Thymus (tissue), 11 donors: ENCODE measurements at regions not wholly inside any gene's neighbourhood (a gene's known extent, or its start where the extent isn't known, plus 50 kb on each side); places are given as distances from the start of the nearest gene placed in this dataset.
"Not testable (repeated sequence)": the region's sequence is repeated elsewhere in the genome, so short reads cannot be mapped to it uniquely, and the experiment has no call there.

Experiments used
- DNase-seq, 9 donors: peaks; one replicate each; pipeline ENCODE4 v3.0.0-alpha.2; 2013; ENCODE audit warnings: low spot score in 9 of 9, low read depth in 6 of 9, missing footprints in 1 of 9
- H3K27ac ChIP-seq, 2 donors: one replicate each; pipeline ENCODE4 v1.5.1; 2013; ENCODE audit warnings: control low read depth in 1 of 2, low read depth in 1 of 2, low read length in 1 of 2, mild to moderate bottlenecking in 1 of 2, moderate library complexity in 1 of 2
- H3K27me3 ChIP-seq, 2 donors: one replicate each; pipeline ENCODE4 v1.5.1; 2013; ENCODE audit warnings: low read length in 1 of 2; ENCODE audit not compliant: control insufficient read depth in 2 of 2, insufficient read depth in 1 of 2
- H3K36me3 ChIP-seq, 2 donors: one replicate each; pipeline ENCODE4 v1.5.1; 2013; ENCODE audit warnings: low read length in 1 of 2, mild to moderate bottlenecking in 1 of 2, moderate library complexity in 1 of 2; ENCODE audit not compliant: control insufficient read depth in 2 of 2, insufficient read depth in 2 of 2
- H3K4me1 ChIP-seq, 2 donors: one replicate each; pipeline ENCODE4 v1.5.1; 2013; ENCODE audit warnings: low read length in 2 of 2; ENCODE audit not compliant: control insufficient read depth in 2 of 2, insufficient read depth in 2 of 2
- H3K4me3 ChIP-seq, 2 donors: one replicate each; pipeline ENCODE4 v1.5.1; 2013; ENCODE audit warnings: low read length in 2 of 2, control low read depth in 1 of 2, mild to moderate bottlenecking in 1 of 2
- H3K9me3 ChIP-seq, 2 donors: one replicate each; pipeline ENCODE4 v1.5.1; 2013; ENCODE audit warnings: low read length in 1 of 2, mild to moderate bottlenecking in 1 of 2; ENCODE audit not compliant: control insufficient read depth in 2 of 2, insufficient read depth in 1 of 2
- WGBS: extraction: QIAGEN DNeasy Blood & Tissue Kit; methylation state at CpG from one replicate; pipeline ENCODE4 v1.1.7; 2013; 5-methylcytosine and 5-hydroxymethylcytosine counted together
- donor health status: healthy.

- 94% methylated on average over 3 of the region's 3 CpGs for WGBS
- H3K27ac ChIP-seq, result no peak overlapping the region
- no peak overlapping the region for H3K4me3 ChIP-seq
- H3K9me3 ChIP-seq, result no peaks in the 10 kb centered on the region
- no peaks in the 10 kb centered on the region for H3K27me3 ChIP-seq
- no peak for DNase-seq
- no peaks in the 10 kb centered on the region for H3K4me1 ChIP-seq
- H3K36me3 ChIP-seq, result no peaks in the 10 kb centered on the region
Observed at GRCh38 chr18:73118121-73118816, 250.5 kb upstream of the NETO1 start.

GRCh38 chr18:73110307-73110706, 242.5 kb upstream of the NETO1 start:
- Histone ChIP-seq H3K4me1 (no peaks in the 10 kb centered on the region), H3K27me3 (no peaks in the 10 kb centered on the region), H3K36me3 (no peaks in the 10 kb centered on the region), H3K27ac (no peak overlapping the region), H3K9me3 (no peaks in the 10 kb centered on the region), H3K4me3 (no peak overlapping the region)
- WGBS, result 88% methylated on average over 3 of the region's 3 CpGs
- no peak for DNase-seq

- Histone ChIP-seq H3K27me3 (no peaks in the 10 kb centered on the region), H3K4me1 (no peaks in the 10 kb centered on the region), H3K36me3 (no peaks in the 10 kb centered on the region), H3K27ac (no peak overlapping the region), H3K4me3 (no peak overlapping the region), H3K9me3 (no peaks in the 10 kb centered on the region)
- DNase-seq, result no peak
- 97% methylated on average over 4 of the region's 4 CpGs for WGBS
Observed at GRCh38 chr18:73101977-73102376, 234.2 kb upstream of the NETO1 start.

- H3K4me1 ChIP-seq, DNase-seq, H3K36me3 ChIP-seq, H3K27me3 ChIP-seq, H3K27ac ChIP-seq, H3K4me3 ChIP-seq, H3K9me3 ChIP-seq: not testable (repeated sequence)
- WGBS, result 93% methylated on average over 6 of the region's 6 CpGs
Observed at GRCh38 chr18:73101491-73101890, 233.7 kb upstream of the NETO1 start.

GRCh38 chr18:73099759-73100158, 232.0 kb upstream of the NETO1 start:
- 92% methylated on average over 2 of the region's 2 CpGs for WGBS
- H3K9me3 ChIP-seq, result no peaks in the 10 kb centered on the region
- no peak for DNase-seq
- H3K4me1 ChIP-seq, result no peaks in the 10 kb centered on the region
- H3K36me3 ChIP-seq, result no peaks in the 10 kb centered on the region
- H3K27ac ChIP-seq, result no peak overlapping the region
- H3K27me3 ChIP-seq, result no peaks in the 10 kb centered on the region
- no peak overlapping the region for H3K4me3 ChIP-seq

- no peak for DNase-seq
- Histone ChIP-seq H3K27me3 (no peaks in the 10 kb centered on the region), H3K4me3 (no peak overlapping the region), H3K4me1 (no peaks in the 10 kb centered on the region), H3K9me3 (no peaks in the 10 kb centered on the region), H3K27ac (no peak overlapping the region), H3K36me3 (no peaks in the 10 kb centered on the region)
- WGBS, result 85% methylated on average over 1 of the region's 1 CpG
Observed at GRCh38 chr18:73093687-73094250, 226.0 kb upstream of the NETO1 start.

- Histone ChIP-seq H3K27me3 (no peaks in the 10 kb centered on the region), H3K9me3 (no peaks in the 10 kb centered on the region), H3K27ac (no peak overlapping the region), H3K4me3 (no peak overlapping the region), H3K36me3 (no peaks in the 10 kb centered on the region), H3K4me1 (no peaks in the 10 kb centered on the region)
- no peak for DNase-seq
- WGBS, result 97% methylated on average over 1 of the region's 1 CpG
Observed at GRCh38 chr18:73088445-73088844, 220.7 kb upstream of the NETO1 start.

- H3K27me3 ChIP-seq, result no peaks in the 10 kb centered on the region
- WGBS, result 90% methylated on average over 8 of the region's 8 CpGs
- H3K4me1 ChIP-seq, result no peaks in the 10 kb centered on the region
- DNase-seq, result no peak
- no peak overlapping the region for H3K27ac ChIP-seq
- H3K9me3 ChIP-seq, result no peaks in the 10 kb centered on the region
- H3K4me3 ChIP-seq, result no peak overlapping the region
- no peaks in the 10 kb centered on the region for H3K36me3 ChIP-seq
Observed at GRCh38 chr18:73087282-73087977, 219.6 kb upstream of the NETO1 start.

GRCh38 chr18:73079920-73080319, 212.1 kb upstream of the NETO1 start:
- Histone ChIP-seq H3K27ac (no peak overlapping the region), H3K4me1 (no peaks in the 10 kb centered on the region), H3K36me3 (no peaks in the 10 kb centered on the region), H3K9me3 (no peaks in the 10 kb centered on the region), H3K27me3 (no peaks in the 10 kb centered on the region), H3K4me3 (no peak overlapping the region)
- DNase-seq, result no peak
- 90% methylated on average over 2 of the region's 2 CpGs for WGBS
